Prostate gland (tissue), 2 donors: ENCODE measurements at regions not wholly inside any gene's neighbourhood (a gene's known extent, or its start where the extent isn't known, plus 50 kb on each side); places are given as distances from the start of the nearest gene placed in this dataset.

ENCODE experiments used
- DNase-seq: peaks from one replicate; pipeline ENCODE4 v3.0.0-alpha.2; 2019; ENCODE audit warnings: low spot score
- H3K27ac ChIP-seq, 2 donors: fragments of 200-600 bp; sonication (generic); 2 replicates each; pipeline ENCODE4 v1.5.1; 2017 to 2019
- H3K27me3 ChIP-seq: fragments of 200-600 bp; sonication (generic); replicated peaks from 2 replicates; pipeline ENCODE4 v1.5.1; 2019; ENCODE audit not compliant: insufficient read depth
- H3K36me3 ChIP-seq, 2 donors: fragments of 200-600 bp; sonication (generic); 1 replicate in 1 of 2; 2 replicates in 1 of 2; pipeline versions ENCODE4 v1.5.1 to v1.8.1; 2017 to 2019
- H3K4me1 ChIP-seq: fragments of 200-600 bp; sonication (generic); replicated peaks from 2 replicates; pipeline ENCODE4 v1.5.1; 2019
- H3K4me3 ChIP-seq, 2 donors: fragments of 200-600 bp; sonication (generic); 2 replicates each; pipeline ENCODE4 v1.5.1; 2017 to 2019
- H3K9me3 ChIP-seq: fragments of 200-600 bp; sonication (generic); 2 replicates; pipeline ENCODE4 v1.5.1; 2017
- CTCF ChIP-seq, 4 experiments: fragments of 200-600 bp in 2 of 4; fragments of 450-650 bp in 2 of 4; sonication (generic) in 2 of 4; IDR thresholded peaks; 1 replicate in 3 of 4; 2 replicates in 1 of 4; pipeline ENCODE4 v1.5.1; 2016 to 2019; ENCODE audit warnings: antibody characterized with exemption in 4 of 4, mild to moderate bottlenecking in 2 of 4, moderate library complexity in 2 of 4
- POLR2A ChIP-seq: fragments of 450-650 bp; IDR thresholded peaks from one replicate; pipeline ENCODE4 v1.6.1; 2016; ENCODE audit warnings: antibody characterized with exemption, mild to moderate bottlenecking
- POLR2AphosphoS5 ChIP-seq: sonication (generic); formaldehyde crosslinking; IDR thresholded peaks from one replicate; pipeline ENCODE4 v1.6.1; 2017; ENCODE audit warnings: antibody characterized with exemption
- WGBS: methylation state at CpG from one replicate; pipeline ENCODE4 v1.1.5; 2018; 5-methylcytosine and 5-hydroxymethylcytosine counted together
- intact Hi-C: fragments of 100-400 bp; cut with DNase I; formaldehyde crosslinking; loops from one replicate; pipeline ENCODE4 v1.14.2; 2022

GRCh38 chr20:57835588-57836455, 126.0 kb upstream of the PMEPA1 start:
- TF ChIP-seq CTCF (IDR thresholded peaks at IDR 0.05) (no peak), POLR2AphosphoS5 (no peak), POLR2A (no peak)
- no peaks in the 10 kb centered on the region for H3K9me3 ChIP-seq
- H3K27me3 ChIP-seq: no peaks in the 10 kb centered on the region
- WGBS: 82% methylated on average over 30 of the region's 30 CpGs
- intact Hi-C loops: no loop called here
- H3K4me3 ChIP-seq: no peak overlapping the region
- no peak overlapping the region for H3K27ac ChIP-seq
- no peaks in the 10 kb centered on the region for H3K4me1 ChIP-seq
- no peak for DNase-seq
- H3K36me3 ChIP-seq: no peaks in the 10 kb centered on the region

- TF ChIP-seq POLR2AphosphoS5 (no peak), CTCF (IDR thresholded peaks at IDR 0.05) (no peak), POLR2A (no peak)
- H3K9me3 ChIP-seq: no peaks in the 10 kb centered on the region
- H3K4me1 ChIP-seq: no peaks in the 10 kb centered on the region
- intact Hi-C loops: no loop called here
- 100% methylated on average over 1 of the region's 1 CpG for WGBS
- no peaks in the 10 kb centered on the region for H3K27me3 ChIP-seq
- DNase-seq: no peak
- H3K4me3 ChIP-seq: no peak overlapping the region
- H3K36me3 ChIP-seq: no peaks in the 10 kb centered on the region
- H3K27ac ChIP-seq: no peak overlapping the region
Measured at GRCh38 chr20:57835074-57835452, 125.2 kb upstream of the PMEPA1 start.

GRCh38 chr20:57834306-57835073, 124.7 kb upstream of the PMEPA1 start:
- Histone ChIP-seq H3K36me3 (no peaks in the 10 kb centered on the region), H3K27ac (no peak overlapping the region), H3K9me3 (no peaks in the 10 kb centered on the region), H3K4me1 (no peaks in the 10 kb centered on the region), H3K27me3 (no peaks in the 10 kb centered on the region), H3K4me3 (no peak overlapping the region)
- DNase-seq: no peak
- WGBS: 85% methylated on average over 17 of the region's 17 CpGs
- TF ChIP-seq CTCF (IDR thresholded peaks at IDR 0.05) (no peak), POLR2A (no peak), POLR2AphosphoS5 (no peak)
- intact Hi-C loops: no loop called here

GRCh38 chr20:57831993-57832585, 122.3 kb upstream of the PMEPA1 start:
- Histone ChIP-seq H3K9me3 (no peaks in the 10 kb centered on the region), H3K27ac (no peak overlapping the region), H3K4me3 (no peak overlapping the region), H3K27me3 (no peaks in the 10 kb centered on the region), H3K4me1 (no peaks in the 10 kb centered on the region), H3K36me3 (no peaks in the 10 kb centered on the region)
- intact Hi-C loops: no loop called here
- TF ChIP-seq POLR2AphosphoS5: no peak
- TF ChIP-seq POLR2A: no peak
- no peak for TF ChIP-seq CTCF (IDR thresholded peaks at IDR 0.05)
- DNase-seq: no peak
- 88% methylated on average over 8 of the region's 8 CpGs for WGBS
